Dedifferentiated amniotic fluid mesenchymal stem cell (primary cell): ENCODE measurements at regions not wholly inside any gene's neighbourhood (a gene's known extent, or its start where the extent isn't known, plus 50 kb on each side); places are given as distances from the start of the nearest gene placed in this dataset.

Experiments
- DNase-seq: peaks from one replicate; pipeline ENCODE4 v3.0.0-alpha.2; 2016; ENCODE audit errors: extremely low spot score

DNA sequence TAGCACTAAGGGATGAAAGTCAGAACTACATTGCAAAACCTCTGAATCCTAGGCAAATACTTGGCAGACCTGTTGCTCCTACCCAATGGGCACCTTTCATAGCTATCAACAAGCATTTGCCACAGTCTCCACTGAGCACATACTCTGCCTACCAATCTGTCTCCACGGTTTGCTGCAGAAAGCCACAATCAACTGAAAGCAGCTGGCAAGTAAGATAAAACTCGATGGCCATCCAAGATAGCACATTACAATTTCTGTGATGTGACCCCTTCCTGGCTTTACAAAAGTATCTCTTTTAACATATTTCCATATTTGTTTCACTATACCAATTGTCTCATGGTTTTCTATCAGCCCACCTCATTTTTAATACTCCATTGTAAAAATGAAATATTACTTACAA, 1060.5 kb upstream of the INTU start:
- DNase-seq = no peak

DNA sequence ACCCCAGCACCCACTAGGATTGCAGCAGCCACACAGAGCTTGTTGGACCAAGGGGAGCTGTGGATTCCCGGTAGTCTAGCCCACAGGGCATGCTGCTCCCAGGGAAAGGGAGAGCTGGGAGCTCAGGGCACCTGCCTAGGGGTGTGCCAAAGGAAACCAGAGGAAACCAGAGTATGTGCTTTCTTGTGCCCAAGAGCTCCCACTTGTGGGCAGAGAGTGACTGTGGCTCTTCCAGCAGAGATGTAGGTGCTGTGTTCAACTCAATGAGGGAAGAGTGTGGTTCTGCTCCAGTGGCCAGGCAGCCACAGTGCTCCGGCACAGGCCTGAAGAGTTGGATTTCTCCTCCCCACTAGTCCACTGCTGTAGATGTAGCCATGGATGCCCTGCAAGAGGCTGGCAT, 1050.0 kb upstream of the INTU start:
- DNase-seq = no peak

DNA sequence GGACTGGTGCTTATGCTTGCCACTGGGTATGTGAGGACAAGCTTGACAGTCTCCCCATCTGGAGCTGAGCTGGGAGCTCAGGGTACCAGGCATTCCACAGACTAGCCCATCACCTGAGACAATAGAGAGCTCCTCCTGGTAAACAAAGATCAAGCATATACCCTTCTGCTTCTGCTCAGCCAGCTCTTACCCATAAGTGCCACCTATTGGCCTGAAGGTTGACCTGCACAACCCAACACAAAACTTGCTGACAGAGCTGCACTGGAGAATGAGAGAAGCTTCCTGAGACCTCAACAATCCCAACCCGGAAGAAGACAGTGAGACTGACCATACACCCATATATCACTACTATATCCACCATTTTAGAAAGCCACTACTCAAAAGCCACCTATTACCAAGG, 1049.2 kb upstream of the INTU start:
- DNase-seq = no peak

DNA sequence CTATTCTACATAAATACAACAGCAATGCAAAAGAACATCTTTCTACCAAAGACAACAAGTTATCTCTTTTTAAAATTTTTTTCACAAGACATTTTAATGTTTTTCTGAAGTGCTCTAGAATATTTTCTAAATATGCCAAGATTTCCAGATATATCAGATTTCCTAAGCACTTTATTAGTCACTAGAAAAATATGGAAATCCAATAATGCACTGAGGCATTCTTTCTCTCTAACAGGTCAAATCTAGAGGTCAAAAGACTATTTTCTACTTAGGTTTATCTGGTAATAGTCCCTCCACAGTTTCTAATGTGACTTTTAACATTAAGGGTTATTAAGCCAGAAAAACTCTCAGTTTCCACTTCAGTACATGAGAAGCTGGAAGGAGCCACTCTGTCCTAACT, 1041.2 kb upstream of the INTU start:
- no peak for DNase-seq

DNA sequence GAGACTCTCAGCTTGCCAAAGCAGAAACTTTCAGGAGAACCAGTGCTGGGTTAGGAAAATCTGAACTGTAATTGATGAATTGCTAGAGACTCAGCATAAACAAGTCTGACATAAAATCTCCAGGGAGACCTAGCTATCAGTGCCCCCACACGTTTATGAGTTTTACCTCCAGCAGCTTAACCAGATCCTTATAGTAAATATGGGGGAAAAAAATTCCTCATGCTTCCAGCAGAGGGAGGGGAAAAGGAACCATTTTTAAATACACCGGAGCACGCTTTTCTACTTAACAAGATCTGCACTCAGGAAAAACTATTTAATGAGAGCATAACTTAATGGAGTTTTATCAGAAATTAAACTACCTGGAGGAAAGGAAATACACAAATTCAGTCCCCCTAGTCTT, 1040.7 kb upstream of the INTU start:
- DNase-seq = no peak

DNA sequence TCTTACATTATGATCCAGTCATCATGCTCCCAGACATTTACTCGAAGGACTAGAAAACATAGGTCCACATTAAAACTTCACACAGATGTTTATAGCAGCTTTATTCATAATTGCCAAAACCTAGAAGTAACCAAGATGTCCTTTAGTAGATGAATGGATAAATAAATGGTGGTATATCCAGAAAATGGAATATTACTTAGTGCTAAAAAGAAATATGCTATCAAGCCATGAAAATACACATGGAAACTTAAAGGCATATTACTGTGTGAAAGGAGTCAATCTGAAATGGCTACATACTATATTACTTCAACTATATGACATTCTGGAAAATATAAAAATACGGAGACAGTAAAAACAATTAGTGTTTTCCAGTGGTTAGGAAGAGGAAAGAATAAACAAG, 1039.1 kb upstream of the INTU start:
- DNase-seq = no peak

DNA sequence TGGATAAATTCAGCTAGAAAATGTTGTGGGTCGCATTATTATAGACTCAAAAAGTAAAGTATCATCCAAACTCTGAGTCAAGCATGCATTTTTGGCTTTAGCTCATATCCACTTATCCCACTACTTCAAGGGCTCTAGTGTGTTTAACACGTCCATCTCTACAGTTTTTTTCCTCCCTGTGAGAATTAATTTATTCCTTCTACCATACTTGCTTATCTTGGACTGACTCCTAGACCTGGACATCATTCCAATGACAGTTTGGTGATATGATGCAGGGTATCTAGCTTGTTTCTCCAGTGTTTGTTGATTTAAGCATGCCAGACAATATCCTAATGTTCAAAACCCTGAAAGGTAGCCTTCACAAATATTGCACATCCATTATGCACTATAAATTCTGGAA, 1037.1 kb upstream of the INTU start:
- no peak for DNase-seq

DNA sequence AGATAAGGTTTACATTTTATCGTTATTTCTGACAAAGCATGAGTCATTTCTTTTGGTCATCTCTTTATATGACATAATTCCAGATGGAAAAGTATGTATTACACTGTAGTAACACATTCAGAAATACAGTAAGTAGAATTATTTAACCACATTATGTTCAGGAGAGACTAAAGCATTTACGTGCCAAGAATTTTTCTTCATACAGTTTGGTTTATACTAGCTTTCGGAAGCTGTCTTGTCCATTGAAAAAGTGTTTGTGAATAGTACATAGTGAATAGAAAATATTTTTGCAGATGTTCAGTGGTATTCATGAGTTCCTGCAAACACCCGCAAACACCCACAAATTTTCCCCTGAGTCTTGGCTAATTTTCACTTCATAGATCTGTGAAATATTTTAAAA, 1033.0 kb upstream of the INTU start:
- no peak for DNase-seq

DNA sequence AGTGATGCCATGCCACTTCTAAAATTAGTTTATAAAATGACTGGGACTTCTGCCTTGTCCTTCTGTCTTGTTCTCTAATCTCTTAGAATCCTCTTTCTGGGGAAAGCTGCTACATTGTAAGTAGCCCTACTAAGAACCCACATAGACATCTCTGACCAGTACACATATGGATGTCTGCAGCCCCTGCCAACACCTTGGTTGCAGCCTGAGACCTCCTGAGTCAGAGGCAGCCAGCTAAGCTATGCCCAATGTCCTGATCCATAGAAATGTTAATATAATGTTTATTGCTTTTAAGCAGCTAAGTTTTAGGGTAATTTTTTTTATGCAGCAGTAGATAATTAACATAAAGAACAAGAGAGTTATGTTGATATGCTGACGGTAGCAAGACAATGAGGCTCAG, 1029.5 kb upstream of the INTU start:
- DNase-seq = no peak

DNA sequence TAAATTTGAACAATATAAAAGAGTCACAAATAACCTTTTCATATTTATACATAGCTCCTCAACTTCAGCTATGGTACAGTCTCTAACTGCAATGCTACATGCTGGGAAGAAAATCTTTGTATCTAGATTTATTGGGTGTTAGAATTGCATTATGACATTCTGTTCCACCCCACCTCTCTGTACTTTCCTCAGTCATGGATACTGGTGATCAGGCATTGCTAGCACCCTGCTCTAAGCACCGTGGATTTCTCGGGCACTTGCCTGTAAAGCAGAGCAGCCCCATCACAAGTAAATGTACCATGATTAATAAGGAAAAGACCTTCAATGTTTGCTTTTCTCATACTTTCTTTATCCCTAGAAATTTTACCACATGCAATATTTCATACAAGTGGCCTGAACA, 1028.9 kb upstream of the INTU start:
- DNase-seq = no peak

DNA sequence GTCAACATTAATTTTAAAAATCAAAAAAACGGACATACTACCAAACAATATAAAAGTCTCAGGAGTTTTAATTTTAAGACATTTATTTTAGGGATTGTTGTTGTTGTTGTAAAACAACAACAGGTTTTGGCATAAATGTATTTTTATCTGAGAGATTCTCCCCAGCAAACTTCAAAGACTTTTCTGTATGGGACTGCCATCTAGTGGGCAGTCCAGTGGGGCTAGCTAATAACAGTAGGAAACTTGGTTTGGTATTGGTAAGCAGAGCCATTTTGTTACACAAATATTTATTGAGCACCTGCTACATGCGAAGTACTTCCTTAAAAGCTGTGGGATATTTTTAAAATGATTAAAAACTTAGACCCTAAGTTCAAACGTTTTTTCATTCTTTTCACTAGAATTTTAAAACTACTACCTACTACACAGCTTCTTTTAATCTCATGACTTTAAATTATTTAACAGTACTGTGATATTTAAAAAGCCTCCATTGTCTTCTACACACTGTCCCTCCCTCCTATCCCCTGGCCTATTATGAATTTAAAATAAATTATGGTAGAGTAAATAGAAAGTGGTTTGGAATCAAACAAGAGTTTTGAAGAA, 1028.4 kb upstream of the INTU start:
- peak; percentile 66 for DNase-seq

DNA sequence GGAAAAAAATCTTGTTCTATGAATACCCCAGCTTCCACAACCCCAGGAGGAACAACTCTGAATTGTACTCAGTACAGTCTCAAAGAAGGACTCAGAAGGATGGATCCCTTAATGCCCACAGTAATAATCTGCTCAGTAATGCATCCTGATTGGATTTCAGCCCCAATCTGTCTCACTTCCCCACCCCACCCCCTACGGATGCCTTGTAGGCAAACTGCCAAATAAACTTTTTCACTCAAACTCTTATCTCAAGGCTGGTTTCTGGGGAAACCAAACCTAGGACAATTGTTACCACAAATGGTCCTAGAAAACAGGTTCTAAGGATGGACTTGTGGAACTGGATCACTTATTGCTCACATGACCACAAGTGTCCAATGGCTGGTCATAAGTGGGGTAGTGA, 1021.8 kb upstream of the INTU start:
- DNase-seq = no peak

DNA sequence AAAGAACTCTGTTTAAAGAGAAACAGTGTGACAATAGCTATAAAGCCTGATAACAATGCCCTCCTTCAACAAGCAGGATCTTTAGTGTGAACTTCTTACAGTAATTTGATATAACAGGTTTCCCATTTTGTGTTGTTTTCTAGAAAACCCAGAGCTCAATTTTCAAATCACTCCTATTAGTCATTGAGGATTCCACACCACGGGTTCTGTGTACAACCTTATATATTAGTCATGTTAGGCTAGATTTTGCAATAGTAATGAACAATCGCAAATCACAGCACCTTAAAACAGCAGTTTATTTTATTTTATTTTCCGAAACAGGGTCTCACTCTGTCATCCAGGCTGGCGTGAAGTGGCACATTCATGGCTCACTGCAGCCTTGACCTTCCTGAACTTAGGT, 1020.9 kb upstream of the INTU start:
- no peak for DNase-seq

DNA sequence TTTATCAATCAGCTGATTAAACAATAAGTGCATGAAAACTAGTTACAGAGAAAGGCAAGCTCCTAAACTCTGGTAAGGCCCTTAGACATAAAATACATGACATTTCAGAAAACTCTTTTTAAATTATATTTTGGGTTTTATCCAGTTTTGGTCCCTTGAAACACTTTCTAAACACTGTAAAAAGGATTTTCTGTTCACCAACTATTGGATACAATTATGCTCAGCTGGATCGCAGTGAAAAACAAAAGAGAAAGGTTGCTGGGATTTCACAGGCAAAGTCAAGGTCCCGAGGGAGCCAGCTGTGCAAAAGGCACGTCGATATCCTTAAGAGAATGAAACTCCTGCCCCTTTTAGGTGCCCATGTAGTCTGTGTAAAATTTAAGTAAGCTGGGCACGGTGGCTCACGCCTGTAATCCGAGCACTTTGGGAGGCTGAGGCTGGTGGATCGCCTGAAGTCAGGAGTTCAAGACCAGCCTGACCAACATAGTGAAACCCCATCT, 1018.4 kb upstream of the INTU start:
- DNase-seq = no peak

DNA sequence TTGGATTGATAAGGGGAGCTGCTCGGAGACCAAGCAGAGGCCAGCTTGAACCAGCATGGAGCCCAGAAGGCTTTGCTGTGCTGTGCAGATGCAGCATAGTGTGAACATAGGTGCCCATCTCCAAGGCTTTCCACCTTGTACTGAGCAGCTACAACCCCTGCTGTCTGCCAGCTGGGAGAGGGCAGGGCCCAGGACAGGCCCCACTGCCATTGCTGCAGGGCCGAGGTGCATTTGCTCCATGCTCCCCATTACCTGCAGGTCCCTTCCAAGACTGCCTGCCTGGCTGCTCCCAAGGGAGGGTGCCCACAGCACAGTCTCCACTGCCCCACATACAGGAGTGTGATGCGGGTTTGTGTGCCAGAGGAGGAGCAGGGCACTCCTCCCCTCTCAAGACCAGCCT, 1016.0 kb upstream of the INTU start:
- DNase-seq = no peak

DNA sequence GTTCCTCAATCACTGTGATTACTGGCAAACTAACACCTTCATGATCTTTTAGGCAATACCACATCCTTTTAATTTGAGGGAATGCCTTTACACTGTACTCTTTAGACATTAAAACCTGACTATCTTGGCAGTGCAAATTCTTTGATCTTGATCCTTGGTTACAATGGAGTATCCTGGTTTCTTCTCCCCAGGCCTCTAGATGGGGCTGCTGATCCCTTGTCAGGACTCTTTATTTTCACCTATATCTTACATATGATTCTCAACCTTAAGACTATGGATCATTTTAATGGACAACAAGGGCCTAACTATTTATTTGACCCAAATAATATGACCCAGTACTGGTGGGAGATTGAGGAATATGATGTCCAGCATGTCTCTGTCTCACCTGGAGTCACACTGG, 1005.5 kb upstream of the INTU start:
- no peak for DNase-seq

DNA sequence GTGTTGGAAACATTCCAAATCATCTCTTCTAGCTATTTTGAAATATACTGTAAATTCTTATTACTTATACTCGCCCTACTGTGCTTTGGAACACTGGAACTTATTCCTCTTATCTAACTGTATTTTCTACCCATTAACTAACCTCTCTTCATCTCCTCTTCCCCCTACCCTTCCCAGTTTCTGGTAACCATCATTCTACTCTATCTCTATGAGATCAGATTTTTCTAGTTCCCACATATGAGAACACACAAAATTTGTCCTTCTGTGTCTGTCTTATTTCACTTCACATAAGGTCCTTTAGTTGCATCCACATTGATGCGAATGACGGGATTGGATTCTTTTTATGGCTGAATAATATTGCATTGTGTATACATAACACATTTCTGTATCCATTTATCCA, 1003.8 kb upstream of the INTU start:
- no peak for DNase-seq

DNA sequence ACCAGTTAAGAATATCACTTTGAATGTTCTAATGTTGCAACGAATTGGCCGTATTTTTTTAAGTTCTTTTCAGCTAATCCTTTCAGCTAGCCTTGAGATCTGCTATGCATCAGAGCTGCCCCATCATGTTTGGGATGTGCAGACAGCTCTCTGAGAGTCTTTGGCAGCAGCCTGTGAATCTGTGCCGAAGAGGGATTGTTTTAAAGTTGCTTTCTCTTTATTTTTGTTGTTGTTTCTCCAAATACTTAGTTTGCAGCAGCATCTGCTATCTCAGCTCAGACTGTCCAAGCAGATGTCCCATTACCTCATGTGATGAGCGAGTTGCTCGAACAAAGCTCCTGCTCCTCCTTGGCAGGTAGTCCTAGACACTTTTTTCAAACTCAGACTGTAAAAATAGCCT, 1002.5 kb upstream of the INTU start:
- peak; percentile 19 for DNase-seq

DNA sequence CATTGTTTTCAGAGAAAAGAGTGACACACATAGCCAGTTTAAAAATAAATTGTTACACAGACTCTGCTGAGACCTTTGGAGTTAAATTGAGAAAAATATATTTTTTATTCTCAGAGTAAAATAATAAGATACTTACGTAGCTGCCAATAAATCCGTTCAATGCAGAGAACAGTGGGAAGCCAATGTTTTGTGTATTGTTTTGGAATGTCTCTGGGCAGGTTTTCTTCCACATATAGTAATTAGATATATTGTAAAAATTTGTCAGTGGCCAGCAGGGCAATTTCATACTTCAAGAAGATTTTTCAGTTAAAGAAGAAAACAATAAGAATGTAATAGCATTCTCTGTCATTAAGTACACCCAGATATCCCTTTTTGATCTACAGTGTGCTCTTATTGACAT, 999.5 kb upstream of the INTU start:
- DNase-seq = no peak

DNA sequence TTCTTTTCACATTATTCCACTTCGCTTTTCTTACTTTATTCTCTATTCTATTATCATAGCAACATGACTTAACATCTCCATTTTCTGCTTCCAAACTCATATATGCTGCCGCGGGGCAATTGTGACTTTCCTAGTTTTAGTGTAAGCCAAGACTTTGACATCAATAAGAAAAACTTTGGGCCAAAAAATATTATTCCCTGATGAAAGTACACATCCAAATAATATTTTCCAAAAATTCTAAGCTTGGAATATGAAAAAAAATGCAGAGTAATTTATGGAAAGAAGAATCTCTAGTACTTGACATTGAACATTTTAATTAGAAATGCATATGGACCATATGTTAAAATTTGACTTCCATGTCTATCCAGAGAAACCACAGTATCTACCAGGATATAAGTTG, 995.1 kb upstream of the INTU start:
- no peak for DNase-seq

DNA sequence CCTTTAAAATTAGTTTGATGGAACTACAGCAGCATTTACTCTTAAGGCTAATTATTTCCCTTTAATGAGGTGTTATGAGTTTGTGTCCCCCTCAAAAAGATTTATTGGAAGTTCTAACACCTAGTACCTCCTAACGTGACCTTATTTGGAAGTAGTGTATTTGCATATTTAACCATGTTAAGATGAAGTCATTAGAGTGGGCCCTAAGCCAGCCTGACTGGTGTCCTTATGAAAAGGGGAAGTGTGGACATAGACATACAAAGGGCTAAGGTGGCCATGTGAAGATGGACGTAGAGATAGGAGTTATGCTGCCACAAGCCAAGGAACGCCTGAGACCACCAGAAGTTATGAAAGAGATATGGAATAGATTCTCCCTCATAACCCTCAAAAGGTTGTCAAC, 985.4 kb upstream of the INTU start:
- no peak for DNase-seq

DNA sequence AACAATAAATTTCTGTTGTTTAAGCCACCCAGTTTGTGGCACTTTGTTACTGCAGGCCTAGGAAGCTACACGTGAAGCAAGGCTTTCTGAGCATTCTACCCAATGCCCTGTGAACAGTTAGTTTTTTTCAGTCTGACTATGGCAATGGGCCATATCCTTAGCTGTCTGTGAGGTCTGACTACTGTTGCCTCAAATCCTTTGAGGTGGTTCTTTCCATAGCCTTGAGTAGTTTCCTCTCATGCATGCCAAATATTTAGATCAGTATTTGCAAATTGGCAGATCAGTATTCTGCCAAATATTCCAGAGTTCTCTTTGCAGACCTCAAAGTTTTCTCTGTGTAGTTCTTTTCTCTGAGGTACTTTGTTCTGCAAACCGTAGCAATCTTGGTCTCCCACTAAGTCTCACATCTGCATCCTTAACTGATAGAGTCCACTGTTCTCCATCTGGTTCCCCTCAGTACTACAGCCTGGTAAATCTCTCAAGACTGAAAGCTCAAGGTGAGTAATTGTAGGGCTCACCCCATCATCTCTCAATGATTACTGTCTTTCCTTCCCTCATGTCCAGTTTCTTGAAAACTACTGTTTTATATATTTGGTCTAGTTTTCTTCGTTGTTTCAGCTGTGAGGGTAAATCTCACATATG, 984.9 kb upstream of the INTU start:
- DNase-seq = no peak

DNA sequence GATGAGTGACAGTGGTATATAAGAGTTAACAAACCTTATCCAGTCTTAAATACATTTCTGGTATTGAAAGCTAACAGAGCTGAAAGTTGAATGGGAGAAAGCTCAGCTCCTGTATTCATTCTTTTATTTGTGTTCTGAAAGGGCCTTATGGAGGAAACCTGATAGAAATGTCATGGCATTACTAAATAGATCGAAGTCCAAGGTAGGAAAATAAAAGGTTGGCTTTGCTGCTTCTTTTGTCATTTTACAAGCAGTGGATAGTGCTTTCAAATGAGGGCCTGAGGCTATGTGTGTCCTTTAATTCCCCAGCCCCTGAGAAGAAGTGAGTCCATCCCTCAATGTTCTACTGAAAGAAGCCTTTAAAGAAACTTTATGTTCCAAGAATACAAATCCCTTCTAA, 974.3 kb upstream of the INTU start:
- no peak for DNase-seq

DNA sequence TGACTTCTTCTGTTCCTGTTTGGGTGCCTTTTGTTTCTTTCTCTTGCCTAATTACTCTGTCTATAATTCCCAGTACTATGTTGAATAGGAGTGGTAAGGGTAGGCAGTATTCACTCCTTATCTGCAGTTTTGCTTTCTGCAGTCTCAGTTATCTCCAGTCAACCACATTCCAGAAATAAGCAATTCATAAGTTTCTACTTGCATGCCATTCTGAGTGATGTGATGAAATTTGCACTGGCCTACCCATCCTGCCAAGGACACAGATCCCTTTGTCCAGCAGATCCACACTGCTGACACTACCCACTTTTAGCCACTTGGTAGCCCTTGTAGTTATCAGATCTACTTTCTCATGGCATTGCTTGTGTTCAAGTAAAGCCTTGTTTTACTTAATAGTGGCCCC, 971.6 kb upstream of the INTU start:
- no peak for DNase-seq
